ENCODE measurements at regions not wholly inside any gene's neighbourhood (a gene's known extent, or its start where the extent isn't known, plus 50 kb on each side); places are given as distances from the start of the nearest gene placed in this dataset.

DNA sequence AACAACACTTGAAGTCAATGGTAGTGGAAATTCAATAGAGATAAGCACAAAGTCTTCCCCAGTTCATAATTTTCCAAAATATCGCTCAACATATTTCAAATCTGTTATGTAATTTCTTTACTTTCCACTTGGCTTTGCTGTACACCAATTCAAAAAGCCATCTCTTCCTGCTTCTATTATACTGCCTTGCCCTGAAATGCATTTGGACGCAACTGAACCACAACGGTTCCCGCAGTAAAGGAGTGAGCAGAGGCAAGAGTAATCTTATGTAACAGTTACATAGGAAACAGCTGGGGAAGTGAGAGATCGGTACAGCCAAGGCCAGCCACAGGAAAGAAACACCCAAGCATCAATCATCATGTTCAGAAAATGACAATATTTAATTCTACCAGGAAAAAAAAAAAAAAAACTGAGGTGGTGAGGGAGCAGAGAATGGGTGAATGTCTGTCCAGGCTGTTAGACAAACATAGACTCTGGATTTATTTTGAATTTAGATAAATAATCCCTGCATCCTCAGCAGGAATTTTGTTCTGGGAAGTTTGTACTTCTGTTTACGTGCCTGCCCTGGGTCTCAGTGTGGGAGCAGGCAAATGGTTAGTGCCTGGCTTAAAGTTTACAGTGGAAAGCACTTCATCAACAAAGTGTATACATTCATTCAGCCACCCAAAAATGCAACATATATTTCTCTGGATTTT, 392.2 kb downstream of the ETS1 start:
- TF ChIP-seq, protein P1, sequence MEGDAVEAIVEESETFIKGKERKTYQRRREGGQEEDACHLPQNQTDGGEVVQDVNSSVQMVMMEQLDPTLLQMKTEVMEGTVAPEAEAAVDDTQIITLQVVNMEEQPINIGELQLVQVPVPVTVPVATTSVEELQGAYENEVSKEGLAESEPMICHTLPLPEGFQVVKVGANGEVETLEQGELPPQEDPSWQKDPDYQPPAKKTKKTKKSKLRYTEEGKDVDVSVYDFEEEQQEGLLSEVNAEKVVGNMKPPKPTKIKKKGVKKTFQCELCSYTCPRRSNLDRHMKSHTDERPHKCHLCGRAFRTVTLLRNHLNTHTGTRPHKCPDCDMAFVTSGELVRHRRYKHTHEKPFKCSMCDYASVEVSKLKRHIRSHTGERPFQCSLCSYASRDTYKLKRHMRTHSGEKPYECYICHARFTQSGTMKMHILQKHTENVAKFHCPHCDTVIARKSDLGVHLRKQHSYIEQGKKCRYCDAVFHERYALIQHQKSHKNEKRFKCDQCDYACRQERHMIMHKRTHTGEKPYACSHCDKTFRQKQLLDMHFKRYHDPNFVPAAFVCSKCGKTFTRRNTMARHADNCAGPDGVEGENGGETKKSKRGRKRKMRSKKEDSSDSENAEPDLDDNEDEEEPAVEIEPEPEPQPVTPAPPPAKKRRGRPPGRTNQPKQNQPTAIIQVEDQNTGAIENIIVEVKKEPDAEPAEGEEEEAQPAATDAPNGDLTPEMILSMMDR (IDR thresholded peaks at IDR 0.05; ENCODE audit: control insufficient read depth, insufficient read depth, low read depth, low read length, missing control alignments) = no peak
- DNase-seq (ENCODE audit: low read depth) = no peak
- no peak overlapping the region for H3K4me3 ChIP-seq (ENCODE audit: control insufficient read depth, low read depth, low read length)

DNA sequence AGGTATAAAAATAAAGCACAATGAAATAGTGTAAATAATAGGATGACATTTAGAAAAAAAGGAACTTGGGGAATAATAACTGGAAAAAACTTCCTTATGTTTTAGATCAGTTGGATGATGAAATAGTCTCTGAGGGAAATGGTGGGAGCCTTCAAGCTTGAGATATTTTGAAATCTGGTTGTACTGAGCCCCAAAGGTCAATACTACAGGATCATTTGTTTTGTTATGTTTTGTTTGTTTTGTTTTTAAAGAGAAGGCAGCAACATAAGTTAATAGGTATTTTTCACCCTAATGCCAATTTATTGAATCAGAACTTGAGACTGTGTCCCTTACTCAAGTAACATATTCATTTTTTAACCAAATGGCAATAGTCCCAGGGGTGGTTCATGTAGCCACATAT, 393.1 kb downstream of the ETS1 start:
- TF ChIP-seq, protein P1 (IDR thresholded peaks at IDR 0.05; ENCODE audit: control insufficient read depth, insufficient read depth, low read depth, low read length, missing control alignments) = no peak
- DNase-seq (ENCODE audit: low read depth) = no peak
- no peak overlapping the region for H3K4me3 ChIP-seq (ENCODE audit: control insufficient read depth, low read depth, low read length)

DNA sequence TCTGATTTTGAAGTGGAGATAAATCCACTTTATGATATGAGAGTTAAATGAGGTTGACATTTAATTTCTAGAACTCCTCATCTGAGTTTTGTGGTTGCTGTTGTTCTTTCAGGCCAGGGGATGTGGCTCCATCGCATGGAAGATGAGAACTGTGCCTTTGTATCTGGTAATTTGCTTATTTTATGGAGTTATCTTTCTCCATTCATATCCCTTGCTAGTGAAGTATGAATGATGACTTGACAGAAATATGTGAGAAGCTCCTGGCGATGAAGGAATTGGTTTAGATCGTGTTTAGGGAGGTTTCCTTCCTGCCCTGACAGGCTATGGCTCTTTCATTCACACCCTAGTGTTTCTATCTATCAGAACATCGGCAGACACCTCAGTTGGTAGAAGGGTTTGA, 393.7 kb downstream of the ETS1 start:
- H3K4me3 ChIP-seq (ENCODE audit: control insufficient read depth, low read depth, low read length) = no peak overlapping the region
- DNase-seq (ENCODE audit: low read depth) = no peak
- TF ChIP-seq, protein P1 (IDR thresholded peaks at IDR 0.05; ENCODE audit: control insufficient read depth, insufficient read depth, low read depth, low read length, missing control alignments) = no peak

GRCh38 chr11:128190312-128190711, 397.0 kb downstream of the ETS1 start:
- no peak overlapping the region for H3K4me3 ChIP-seq (ENCODE audit: control insufficient read depth, low read depth, low read length)
- TF ChIP-seq, protein P1 (IDR thresholded peaks at IDR 0.05; ENCODE audit: control insufficient read depth, insufficient read depth, low read depth, low read length, missing control alignments) = no peak

DNA sequence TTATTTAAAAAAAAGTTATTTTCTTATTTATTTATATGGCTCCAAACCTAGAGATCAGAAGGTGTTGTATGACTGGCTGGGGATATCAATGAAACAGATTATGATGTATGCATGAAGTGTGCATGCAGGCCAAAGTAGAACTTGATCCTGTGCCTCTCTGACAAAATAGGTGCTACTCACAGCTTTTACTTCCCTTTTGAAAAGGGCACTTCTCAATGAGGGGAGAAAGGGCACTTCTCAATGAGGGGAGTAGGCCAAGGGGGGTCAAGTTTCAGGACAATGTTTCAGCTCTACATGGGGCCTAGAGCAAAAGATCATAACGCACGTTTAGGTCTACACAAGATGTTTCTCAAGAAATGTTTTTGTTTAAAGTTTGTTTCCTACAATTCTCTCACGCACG, 397.5 kb downstream of the ETS1 start:
- no peak for DNase-seq (ENCODE audit: low read depth)
- TF ChIP-seq, protein P1 (IDR thresholded peaks at IDR 0.05; ENCODE audit: control insufficient read depth, insufficient read depth, low read depth, low read length, missing control alignments) = no peak
- no peak overlapping the region for H3K4me3 ChIP-seq (ENCODE audit: control insufficient read depth, low read depth, low read length)

More at GRCh38 chr11:128190312-128190711, 397.0 kb downstream of the ETS1 start:
- DNase-seq (ENCODE audit: low read depth) = no peak

DNA sequence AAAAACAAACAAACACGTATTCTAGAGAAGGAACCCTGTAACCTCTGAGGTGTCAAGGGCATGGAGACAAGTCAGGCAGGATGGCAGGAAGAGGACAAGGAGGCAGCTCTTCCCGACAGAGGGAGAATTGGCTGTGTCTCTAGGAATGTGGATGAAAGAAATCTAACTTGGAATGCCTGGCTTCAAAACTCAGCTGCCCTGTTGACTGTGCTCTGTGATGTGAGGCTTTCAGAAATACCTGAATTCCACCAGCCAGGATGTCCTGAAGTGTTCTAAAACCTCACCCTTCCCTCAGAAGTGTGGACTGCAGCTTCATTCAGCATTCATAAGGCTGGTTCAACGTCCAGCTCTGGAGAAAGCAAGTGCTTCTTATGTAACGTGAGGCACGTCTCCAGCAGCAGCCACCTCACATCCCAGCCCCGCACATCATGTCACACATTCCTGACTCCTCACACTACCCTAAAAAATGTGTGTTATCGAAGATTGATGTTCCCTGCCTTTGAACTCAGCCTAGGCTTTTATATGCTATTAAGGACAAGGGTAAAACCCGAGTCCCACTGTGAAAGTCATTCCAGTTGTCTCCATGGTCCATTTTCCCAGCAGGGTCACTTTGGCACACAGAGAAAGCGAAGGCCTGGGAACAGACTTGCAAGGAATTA, 398.9 kb downstream of the ETS1 start:
- DNase-seq (ENCODE audit: low read depth) = no peak
- no peak overlapping the region for H3K4me3 ChIP-seq (ENCODE audit: control insufficient read depth, low read depth, low read length)
- TF ChIP-seq, protein P1 (IDR thresholded peaks at IDR 0.05; ENCODE audit: control insufficient read depth, insufficient read depth, low read depth, low read length, missing control alignments) = no peak

Measured in AG09309 (cell line).